SK-N-SH (cell line): ENCODE measurements at regions not wholly inside any gene's neighbourhood (a gene's known extent, or its start where the extent isn't known, plus 50 kb on each side); places are given as distances from the start of the nearest gene placed in this dataset.

Source experiments
- CTCF ChIA-PET: fragments of 300-600, 350-600 bp; formaldehyde crosslinking; extraction: SDS; loops from one replicate; lab custom pipeline; 2021; lab: Yijun Ruan, JAX
- POLR2A ChIA-PET: fragments of 350-600 bp; sonication (Branson Sonifier 250); formaldehyde crosslinking; extraction: SDS; loops from one replicate; lab custom pipeline; 2020; ENCODE audit warnings: antibody characterized with exemption, inconsistent platforms; lab: Yijun Ruan, JAX
- DNase-seq: peaks from one replicate; pipeline ENCODE4 v3.0.0; 2012
- H2AFZ ChIP-seq: fragments of 200-600 bp; sonication (generic); 2 replicates; pipeline ENCODE4 v1.8.1; 2016; ENCODE audit warnings: antibody characterized with exemption, mild to moderate bottlenecking, low read depth
- H3F3A ChIP-seq: fragments of 200-600 bp; sonication (generic); replicated peaks from 2 replicates; pipeline ENCODE3; 2016; ENCODE audit warnings: antibody characterized with exemption, mild to moderate bottlenecking; ENCODE audit not compliant: insufficient read depth
- H3K27ac ChIP-seq, 2 experiments: fragments of 200-500 bp in 1 of 2; fragments of 200-600 bp in 1 of 2; sonication (Bioruptor generic) in 1 of 2; sonication (generic), shearing (Covaris generic) in 1 of 2; 2 replicates each; pipeline versions ENCODE4 v1.5.1 to v1.6.1; 2014 to 2016; ENCODE audit warnings: low read depth in 2 of 2, inconsistent platforms in 1 of 2, low read length in 1 of 2, mild to moderate bottlenecking in 1 of 2, mixed read lengths in 1 of 2
- H3K27me3 ChIP-seq: fragments of 200-600 bp; sonication (generic), shearing (Covaris generic); 2 replicates; pipeline ENCODE4 v1.6.1; 2016; ENCODE audit warnings: mixed run types; ENCODE audit not compliant: insufficient read depth
- H3K36me3 ChIP-seq, 2 experiments: fragments of 200-500 bp in 1 of 2; fragments of 200-600 bp in 1 of 2; sonication (Bioruptor generic) in 1 of 2; sonication (generic) in 1 of 2; replicated peaks in 1 of 2; 2 replicates each; pipeline versions ENCODE3 to v1.5.1; 2014 to 2016; ENCODE audit warnings: low read length in 1 of 2, mild to moderate bottlenecking in 1 of 2; ENCODE audit not compliant: insufficient read depth in 2 of 2, control insufficient read depth in 1 of 2
- H3K4me1 ChIP-seq, 2 experiments: fragments of 200-500 bp in 1 of 2; fragments of 200-600 bp in 1 of 2; sonication (Bioruptor generic) in 1 of 2; sonication (generic), shearing (Covaris generic) in 1 of 2; 2 replicates each; pipeline versions ENCODE4 v1.5.1 to v1.6.1; 2014 to 2016; ENCODE audit warnings: low read depth in 1 of 2, low read length in 1 of 2, mixed run types in 1 of 2; ENCODE audit not compliant: insufficient read depth in 2 of 2, control insufficient read depth in 1 of 2
- H3K4me2 ChIP-seq: fragments of 200-600 bp; sonication (generic), shearing (Covaris generic); 2 replicates; pipeline ENCODE4 v1.6.1; 2017; ENCODE audit warnings: mixed run types
- H3K4me3 ChIP-seq, 2 experiments: fragments of 200-500 bp in 1 of 2; fragments of 200-600 bp in 1 of 2; sonication (Bioruptor generic) in 1 of 2; sonication (generic), shearing (Covaris generic) in 1 of 2; 2 replicates each; pipeline versions ENCODE4 v1.5.1 to v1.8.1; 2014 to 2016; ENCODE audit warnings: low read depth in 2 of 2, inconsistent platforms in 1 of 2, low read length in 1 of 2, mild to moderate bottlenecking in 1 of 2, mixed read lengths in 1 of 2, moderate library complexity in 1 of 2
- H3K79me2 ChIP-seq: fragments of 200-600 bp; sonication (generic); 2 replicates; pipeline ENCODE4 v1.8.1; 2017; ENCODE audit warnings: mild to moderate bottlenecking; ENCODE audit not compliant: insufficient read depth
- H3K9ac ChIP-seq: fragments of 200-600 bp; sonication (generic); 2 replicates; pipeline ENCODE4 v1.6.1; 2017; ENCODE audit warnings: mixed run types
- H3K9me2 ChIP-seq: fragments of 200-600 bp; sonication (generic); 2 replicates; pipeline ENCODE4 v1.6.1; 2017; ENCODE audit warnings: mixed run types
- H3K9me3 ChIP-seq: fragments of 200-600 bp; sonication (generic); 2 replicates; pipeline ENCODE4 v1.6.1; 2017; ENCODE audit warnings: mixed run types, mild to moderate bottlenecking, moderate library complexity
- H4K20me1 ChIP-seq: fragments of 200-600 bp; sonication (generic); 2 replicates; pipeline ENCODE4 v1.6.1; 2017; ENCODE audit warnings: mild to moderate bottlenecking, mixed run types; ENCODE audit not compliant: insufficient read depth
- ELF1 ChIP-seq: IDR thresholded peaks from 2 replicates; pipeline ENCODE4 v1.4.0; 2012
- EP300 ChIP-seq, 2 experiments: IDR thresholded peaks; 2 replicates each; pipeline versions ENCODE4 v1.4.0 to v1.6.1; 2012; ENCODE audit warnings: borderline replicate concordance in 1 of 2, low read depth in 1 of 2, low read length in 1 of 2
- EZH2phosphoT487 ChIP-seq: fragments of 200-600 bp; sonication (generic); IDR thresholded peaks from 2 replicates; pipeline ENCODE4 v1.6.1; 2017; ENCODE audit warnings: low read depth, mixed run types, mild to moderate bottlenecking, antibody characterized with exemption, moderate library complexity, borderline replicate concordance
- GABPA ChIP-seq: IDR thresholded peaks from 2 replicates; pipeline ENCODE4 v1.4.0; 2012; ENCODE audit warnings: low read depth, mild to moderate bottlenecking
- MEF2A ChIP-seq: IDR thresholded peaks from 2 replicates; pipeline ENCODE4 v1.4.0; 2012; ENCODE audit warnings: low read depth, borderline replicate concordance
- RXRA ChIP-seq: IDR thresholded peaks from 2 replicates; pipeline ENCODE4 v1.4.0; 2012; ENCODE audit warnings: low read depth, mild to moderate bottlenecking, borderline replicate concordance
- SIN3A ChIP-seq: IDR thresholded peaks from 2 replicates; pipeline ENCODE4 v1.6.1; 2012; ENCODE audit warnings: low read depth, mild to moderate bottlenecking, low read length, moderate library complexity, borderline replicate concordance
- YY1 ChIP-seq: IDR thresholded peaks from 2 replicates; pipeline ENCODE4 v1.4.0; 2012; ENCODE audit warnings: low read depth, mild to moderate bottlenecking
- WGBS: methylation state at CpG from one replicate; pipeline ENCODE4 v1.1.6; 2017; ENCODE audit warnings: low lambda C conversion rate; 5-methylcytosine and 5-hydroxymethylcytosine counted together
- TF ChIP-seq, protein P1 (sequence below): IDR thresholded peaks from 2 replicates; pipeline ENCODE4 v1.6.1; 2012; ENCODE audit warnings: mild to moderate bottlenecking, low read depth, low read length, moderate library complexity
- TF ChIP-seq, protein P2 (sequence below): IDR thresholded peaks from 2 replicates; pipeline ENCODE4 v1.4.0; 2012; ENCODE audit warnings: low read depth, borderline replicate concordance
- TF ChIP-seq, protein P3 (sequence below): fragments of 150-350 bp; IDR thresholded peaks from 2 replicates; pipeline ENCODE4 v1.6.1; 2016; ENCODE audit warnings: mild to moderate bottlenecking, low read depth, low read length

DNA sequence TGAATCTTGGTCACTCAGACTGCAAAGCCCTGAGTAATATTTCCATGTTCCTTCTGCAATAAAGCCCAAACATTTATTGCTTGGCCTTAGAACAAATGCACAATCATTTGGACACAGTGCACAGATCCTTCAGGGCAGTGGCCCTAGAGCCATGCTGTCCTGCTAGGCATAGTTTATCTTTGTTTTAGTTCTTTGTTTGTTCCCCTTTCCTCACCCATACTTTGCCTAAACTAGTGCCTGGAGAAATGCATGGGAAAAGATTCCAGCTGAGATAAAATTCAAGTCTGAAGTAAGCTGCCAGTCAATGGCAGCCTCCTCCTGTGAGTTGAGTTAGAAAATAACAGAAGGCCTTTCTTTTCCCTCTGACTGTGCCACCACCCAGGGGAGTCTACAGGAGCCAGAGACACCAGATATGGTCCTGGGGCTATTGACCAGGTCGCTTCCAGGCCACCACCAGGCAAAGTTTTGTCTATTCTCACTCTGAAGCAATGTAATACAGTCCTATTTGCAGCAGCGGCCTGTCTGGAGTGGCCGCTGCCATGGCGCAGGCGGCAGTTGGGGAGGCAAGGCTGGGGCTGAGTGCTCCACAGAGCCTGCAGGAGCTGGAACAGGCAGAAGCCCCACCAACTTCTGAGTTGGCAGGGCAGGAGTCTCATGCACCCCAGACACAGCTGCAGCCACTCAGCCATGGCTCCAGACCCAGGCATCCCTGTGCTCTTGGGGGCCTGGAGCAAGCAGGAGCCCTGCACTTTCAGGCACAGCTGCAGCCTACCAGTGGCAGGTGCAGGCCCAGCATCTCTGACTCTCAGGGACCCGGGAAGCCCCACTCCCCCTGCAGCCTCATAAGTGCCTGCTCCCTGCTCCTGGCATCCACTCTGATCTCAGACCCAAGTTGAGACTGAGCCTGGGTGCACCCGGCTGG lies 258.6 kb downstream of the GPATCH2 start:
- POLR2A ChIA-PET: no interaction called here

More for the DNA sequence above, 258.6 kb downstream of the GPATCH2 start:
- no peak overlapping the region for H2AFZ ChIP-seq
- H4K20me1 ChIP-seq: no peaks in the 10 kb centered on the region
- no peak for DNase-seq
- H3K9ac ChIP-seq: no peak overlapping the region
- H3K9me3 ChIP-seq: no peaks in the 10 kb centered on the region
- H3K9me2 ChIP-seq: no peaks in the 10 kb centered on the region
- no peaks in the 10 kb centered on the region for H3K36me3 ChIP-seq
- no peaks in the 10 kb centered on the region for H3F3A ChIP-seq
- no peak overlapping the region for H3K4me3 ChIP-seq
- CTCF ChIA-PET: interaction anchor here (1.0 to 1.1 kb wide), 2 partner anchors 16 to 38 kb away, joined by 3 read pairs; no protein-coding TSS in a partner anchor
- TF ChIP-seq, protein P1, sequence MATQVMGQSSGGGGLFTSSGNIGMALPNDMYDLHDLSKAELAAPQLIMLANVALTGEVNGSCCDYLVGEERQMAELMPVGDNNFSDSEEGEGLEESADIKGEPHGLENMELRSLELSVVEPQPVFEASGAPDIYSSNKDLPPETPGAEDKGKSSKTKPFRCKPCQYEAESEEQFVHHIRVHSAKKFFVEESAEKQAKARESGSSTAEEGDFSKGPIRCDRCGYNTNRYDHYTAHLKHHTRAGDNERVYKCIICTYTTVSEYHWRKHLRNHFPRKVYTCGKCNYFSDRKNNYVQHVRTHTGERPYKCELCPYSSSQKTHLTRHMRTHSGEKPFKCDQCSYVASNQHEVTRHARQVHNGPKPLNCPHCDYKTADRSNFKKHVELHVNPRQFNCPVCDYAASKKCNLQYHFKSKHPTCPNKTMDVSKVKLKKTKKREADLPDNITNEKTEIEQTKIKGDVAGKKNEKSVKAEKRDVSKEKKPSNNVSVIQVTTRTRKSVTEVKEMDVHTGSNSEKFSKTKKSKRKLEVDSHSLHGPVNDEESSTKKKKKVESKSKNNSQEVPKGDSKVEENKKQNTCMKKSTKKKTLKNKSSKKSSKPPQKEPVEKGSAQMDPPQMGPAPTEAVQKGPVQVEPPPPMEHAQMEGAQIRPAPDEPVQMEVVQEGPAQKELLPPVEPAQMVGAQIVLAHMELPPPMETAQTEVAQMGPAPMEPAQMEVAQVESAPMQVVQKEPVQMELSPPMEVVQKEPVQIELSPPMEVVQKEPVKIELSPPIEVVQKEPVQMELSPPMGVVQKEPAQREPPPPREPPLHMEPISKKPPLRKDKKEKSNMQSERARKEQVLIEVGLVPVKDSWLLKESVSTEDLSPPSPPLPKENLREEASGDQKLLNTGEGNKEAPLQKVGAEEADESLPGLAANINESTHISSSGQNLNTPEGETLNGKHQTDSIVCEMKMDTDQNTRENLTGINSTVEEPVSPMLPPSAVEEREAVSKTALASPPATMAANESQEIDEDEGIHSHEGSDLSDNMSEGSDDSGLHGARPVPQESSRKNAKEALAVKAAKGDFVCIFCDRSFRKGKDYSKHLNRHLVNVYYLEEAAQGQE: no peak
- TF ChIP-seq GABPA: no peak
- no peak for TF ChIP-seq YY1
- TF ChIP-seq SIN3A: no peak
- no peak for TF ChIP-seq EP300 (IDR thresholded peaks at IDR 0.05; ENCODE audit: borderline replicate concordance in 1 of 2, low read depth in 1 of 2, low read length in 1 of 2)
- TF ChIP-seq, protein P2, sequence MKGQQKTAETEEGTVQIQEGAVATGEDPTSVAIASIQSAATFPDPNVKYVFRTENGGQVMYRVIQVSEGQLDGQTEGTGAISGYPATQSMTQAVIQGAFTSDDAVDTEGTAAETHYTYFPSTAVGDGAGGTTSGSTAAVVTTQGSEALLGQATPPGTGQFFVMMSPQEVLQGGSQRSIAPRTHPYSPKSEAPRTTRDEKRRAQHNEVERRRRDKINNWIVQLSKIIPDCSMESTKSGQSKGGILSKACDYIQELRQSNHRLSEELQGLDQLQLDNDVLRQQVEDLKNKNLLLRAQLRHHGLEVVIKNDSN: no peak
- no peak for TF ChIP-seq RXRA
- TF ChIP-seq, protein P3, sequence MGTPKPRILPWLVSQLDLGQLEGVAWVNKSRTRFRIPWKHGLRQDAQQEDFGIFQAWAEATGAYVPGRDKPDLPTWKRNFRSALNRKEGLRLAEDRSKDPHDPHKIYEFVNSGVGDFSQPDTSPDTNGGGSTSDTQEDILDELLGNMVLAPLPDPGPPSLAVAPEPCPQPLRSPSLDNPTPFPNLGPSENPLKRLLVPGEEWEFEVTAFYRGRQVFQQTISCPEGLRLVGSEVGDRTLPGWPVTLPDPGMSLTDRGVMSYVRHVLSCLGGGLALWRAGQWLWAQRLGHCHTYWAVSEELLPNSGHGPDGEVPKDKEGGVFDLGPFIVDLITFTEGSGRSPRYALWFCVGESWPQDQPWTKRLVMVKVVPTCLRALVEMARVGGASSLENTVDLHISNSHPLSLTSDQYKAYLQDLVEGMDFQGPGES: no peak
- no peak for TF ChIP-seq MEF2A
- no peak for TF ChIP-seq EZH2phosphoT487
- no peak for TF ChIP-seq ELF1
- TF ChIP-seq, all 33 proteins: peak for 0
- WGBS: 40% methylated on average over 2 of the region's 7 CpGs
- H3K27me3 ChIP-seq: no peaks in the 10 kb centered on the region
- no peak overlapping the region for H3K4me2 ChIP-seq
- H3K4me1 ChIP-seq: no peaks in the 10 kb centered on the region
- H3K27ac ChIP-seq: no peak overlapping the region
- no peaks in the 10 kb centered on the region for H3K79me2 ChIP-seq
